ENCODE measurements at regions not wholly inside any gene's neighbourhood (a gene's known extent, or its start where the extent isn't known, plus 50 kb on each side); places are given as distances from the start of the nearest gene placed in this dataset.

DNA sequence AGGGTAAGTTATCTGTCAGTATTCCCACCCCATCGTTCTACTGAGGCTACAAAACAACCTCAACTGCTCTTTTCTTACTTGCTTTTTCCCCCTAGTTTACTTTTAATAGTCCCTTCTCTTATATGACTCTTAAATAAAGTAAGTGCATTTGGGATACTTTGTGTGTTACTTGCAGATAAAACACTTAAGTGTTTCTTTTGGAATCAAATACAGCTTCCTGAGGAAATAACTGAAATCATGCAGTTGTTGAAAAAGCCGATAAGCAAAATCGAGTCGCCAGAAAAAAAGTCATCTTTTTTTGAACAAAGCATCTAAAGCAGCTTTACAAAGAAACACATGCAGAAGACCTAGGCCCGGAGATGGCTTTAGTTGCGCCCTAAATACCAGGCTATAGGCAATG, 53.5 kb upstream of the EPB41L4A start:
- H3K4me3 ChIP-seq (ENCODE audit: low read depth, low read length): no peak overlapping the region
- TF ChIP-seq, protein P1, sequence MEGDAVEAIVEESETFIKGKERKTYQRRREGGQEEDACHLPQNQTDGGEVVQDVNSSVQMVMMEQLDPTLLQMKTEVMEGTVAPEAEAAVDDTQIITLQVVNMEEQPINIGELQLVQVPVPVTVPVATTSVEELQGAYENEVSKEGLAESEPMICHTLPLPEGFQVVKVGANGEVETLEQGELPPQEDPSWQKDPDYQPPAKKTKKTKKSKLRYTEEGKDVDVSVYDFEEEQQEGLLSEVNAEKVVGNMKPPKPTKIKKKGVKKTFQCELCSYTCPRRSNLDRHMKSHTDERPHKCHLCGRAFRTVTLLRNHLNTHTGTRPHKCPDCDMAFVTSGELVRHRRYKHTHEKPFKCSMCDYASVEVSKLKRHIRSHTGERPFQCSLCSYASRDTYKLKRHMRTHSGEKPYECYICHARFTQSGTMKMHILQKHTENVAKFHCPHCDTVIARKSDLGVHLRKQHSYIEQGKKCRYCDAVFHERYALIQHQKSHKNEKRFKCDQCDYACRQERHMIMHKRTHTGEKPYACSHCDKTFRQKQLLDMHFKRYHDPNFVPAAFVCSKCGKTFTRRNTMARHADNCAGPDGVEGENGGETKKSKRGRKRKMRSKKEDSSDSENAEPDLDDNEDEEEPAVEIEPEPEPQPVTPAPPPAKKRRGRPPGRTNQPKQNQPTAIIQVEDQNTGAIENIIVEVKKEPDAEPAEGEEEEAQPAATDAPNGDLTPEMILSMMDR (IDR thresholded peaks at IDR 0.05; ENCODE audit: low read depth, low read length): no peak

DNA sequence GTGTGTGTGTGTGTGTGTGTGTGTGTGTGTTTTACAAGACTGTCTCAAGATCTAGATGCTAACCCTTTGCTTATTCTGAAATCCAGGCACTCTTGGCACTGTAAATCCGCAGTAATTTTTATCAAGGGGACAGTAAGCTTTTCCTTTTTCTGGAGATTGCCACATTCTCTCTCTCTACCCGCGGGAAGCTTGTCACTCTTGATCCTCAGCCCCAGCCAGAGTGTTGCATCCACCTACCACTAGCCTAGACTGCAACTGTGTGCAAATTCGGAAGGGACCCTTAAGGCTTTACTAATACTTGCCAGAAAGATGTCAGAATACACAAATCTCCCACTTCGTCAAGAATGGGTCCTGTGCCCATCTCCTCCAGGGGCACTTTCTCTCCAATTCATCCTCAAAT, 54.9 kb upstream of the EPB41L4A start:
- no peak overlapping the region for H3K4me3 ChIP-seq (ENCODE audit: low read depth, low read length)
- TF ChIP-seq, protein P1 (IDR thresholded peaks at IDR 0.05; ENCODE audit: low read depth, low read length): no peak

DNA sequence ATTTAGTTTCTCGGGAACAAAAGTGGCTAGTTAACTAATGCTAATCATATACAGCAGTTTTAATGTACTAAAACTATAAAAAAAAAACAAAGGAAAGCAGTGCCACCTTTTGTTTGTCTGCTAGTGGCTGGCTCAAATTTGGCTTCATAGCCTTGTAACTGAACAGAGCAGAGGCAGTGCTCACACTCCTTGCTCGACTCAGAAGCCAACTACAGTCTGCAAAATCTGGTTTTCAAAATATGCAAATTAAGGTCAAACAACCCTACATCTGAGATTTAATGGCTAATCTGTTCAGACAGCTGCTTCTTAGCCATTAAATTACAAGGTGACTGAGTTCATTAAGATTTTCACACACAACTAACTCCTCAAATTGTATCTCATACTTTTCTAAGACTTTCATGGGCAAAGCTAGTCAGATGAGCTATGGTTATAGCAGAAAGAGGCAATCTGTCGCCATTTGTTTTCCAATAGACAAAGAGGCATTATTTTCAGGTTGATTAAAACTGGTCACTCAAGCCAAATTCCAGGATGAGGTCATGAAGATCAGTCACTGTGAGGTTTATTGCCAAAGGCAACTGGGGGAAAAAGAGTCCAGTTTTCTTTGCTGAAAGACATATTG, 56.8 kb upstream of the EPB41L4A start:
- TF ChIP-seq, protein P1 (IDR thresholded peaks at IDR 0.05; ENCODE audit: low read depth, low read length): no peak
- no peak overlapping the region for H3K4me3 ChIP-seq (ENCODE audit: low read depth, low read length)

DNA sequence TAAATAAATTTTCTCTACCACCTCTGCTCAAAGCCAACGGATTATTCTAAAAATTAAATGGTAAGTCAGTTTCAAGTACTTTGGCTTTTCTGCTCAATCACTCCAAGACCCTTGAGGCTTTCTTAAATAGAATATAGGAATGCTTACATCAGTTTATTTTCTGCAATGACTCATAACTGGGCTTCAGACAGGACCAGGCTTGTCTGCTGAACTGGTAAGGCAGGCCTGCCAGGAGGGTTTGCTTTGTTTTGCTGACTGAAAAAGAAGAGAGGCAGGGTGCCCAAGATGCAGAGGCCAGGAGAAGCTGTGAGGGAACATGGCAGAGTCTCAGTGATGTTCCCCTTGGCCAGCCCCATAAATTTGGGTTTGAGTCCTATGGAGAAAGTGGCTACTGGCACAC, 60.3 kb upstream of the EPB41L4A start:
- no peak overlapping the region for H3K4me3 ChIP-seq (ENCODE audit: low read depth, low read length)
- TF ChIP-seq, protein P1 (IDR thresholded peaks at IDR 0.05; ENCODE audit: low read depth, low read length): no peak

DNA sequence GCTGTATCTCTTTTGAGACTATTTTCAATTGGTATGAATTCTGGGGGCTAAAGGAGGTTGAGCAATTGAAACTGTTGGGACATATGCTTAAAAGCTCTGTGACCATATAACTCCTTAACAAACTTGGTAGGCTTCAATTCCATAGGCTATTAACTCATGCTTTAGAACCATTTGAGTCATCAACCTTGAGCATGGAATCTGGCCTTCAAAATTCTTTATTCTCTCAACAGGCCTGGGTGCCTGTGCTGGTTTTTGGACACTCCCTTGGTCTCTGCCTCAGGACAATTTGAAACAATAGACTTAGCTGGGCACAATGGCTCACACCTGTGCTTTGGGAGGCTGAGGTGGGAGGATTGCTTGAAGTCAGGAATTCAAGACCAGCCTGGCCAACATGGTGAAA, 61.4 kb upstream of the EPB41L4A start:
- no peak overlapping the region for H3K4me3 ChIP-seq (ENCODE audit: low read depth, low read length)
- TF ChIP-seq, protein P1 (IDR thresholded peaks at IDR 0.05; ENCODE audit: low read depth, low read length): no peak

DNA sequence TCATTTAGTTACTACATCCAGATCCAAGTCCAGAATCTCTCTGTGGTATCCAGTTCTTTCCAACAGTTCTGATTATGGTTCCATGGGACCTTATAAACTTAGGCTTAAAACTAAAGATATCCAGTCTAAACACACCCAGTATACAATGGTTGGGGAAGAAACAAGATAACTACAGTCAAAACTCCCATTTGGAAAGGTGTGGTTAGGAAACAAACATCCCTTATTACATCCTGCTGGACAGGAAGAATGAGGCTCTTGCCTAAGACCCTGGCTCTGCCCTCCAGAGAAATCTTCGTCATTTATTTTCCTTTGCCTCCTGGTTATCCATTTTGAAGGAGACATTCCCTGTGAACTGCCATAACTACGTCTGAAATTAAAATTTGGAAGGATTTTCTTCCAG, 64.6 kb upstream of the EPB41L4A start:
- H3K4me3 ChIP-seq (ENCODE audit: low read depth, low read length): no peak overlapping the region
- TF ChIP-seq, protein P1 (IDR thresholded peaks at IDR 0.05; ENCODE audit: low read depth, low read length): no peak

DNA sequence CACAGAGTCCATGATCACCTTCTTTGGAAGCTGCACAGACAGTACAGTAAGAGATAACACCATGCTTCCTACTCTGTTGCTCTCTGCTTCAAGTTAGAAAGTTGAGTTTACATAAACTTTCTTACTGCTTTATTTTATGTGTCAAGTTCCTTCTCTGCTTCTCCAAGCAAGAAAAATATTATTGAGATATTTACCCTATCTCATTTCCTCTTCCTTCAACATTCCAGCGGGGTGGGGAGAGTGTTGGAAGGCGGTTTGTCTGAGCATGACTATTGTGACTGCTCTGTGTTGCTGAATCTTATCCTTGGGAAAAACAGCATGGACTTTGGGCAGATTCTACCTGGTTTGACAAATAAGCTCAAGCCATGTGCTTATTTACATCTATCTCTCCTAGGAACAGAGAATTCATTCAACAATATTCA, 66.9 kb upstream of the EPB41L4A start:
- H3K4me3 ChIP-seq (ENCODE audit: low read depth, low read length): no peak overlapping the region
- TF ChIP-seq, protein P1 (IDR thresholded peaks at IDR 0.05; ENCODE audit: low read depth, low read length): no peak

Data from WI38 (cell line).